Osteoblast (primary cell): ENCODE measurements at regions not wholly inside any gene's neighbourhood (a gene's known extent, or its start where the extent isn't known, plus 50 kb on each side); places are given as distances from the start of the nearest gene placed in this dataset.

Source experiments
- DNase-seq: peaks from one replicate; pipeline ENCODE4 v3.0.0; 2011; ENCODE audit warnings: low spot score, mixed read lengths; ENCODE audit not compliant: insufficient read length; ENCODE audit errors: missing footprints
- H2AFZ ChIP-seq: 2 replicates; pipeline ENCODE4 v1.6.0; 2011; ENCODE audit warnings: mild to moderate bottlenecking, low read length
- H3K27ac ChIP-seq: 2 replicates; pipeline ENCODE4 v1.5.1; 2011; ENCODE audit warnings: mild to moderate bottlenecking, low read depth, low read length, moderate library complexity
- H3K27me3 ChIP-seq: 2 replicates; pipeline ENCODE4 v1.6.0; 2012; ENCODE audit warnings: mild to moderate bottlenecking, control low read depth, inconsistent platforms, low read length, moderate library complexity; ENCODE audit not compliant: insufficient read depth
- H3K36me3 ChIP-seq: 2 replicates; pipeline ENCODE4 v1.5.1; 2011; ENCODE audit warnings: mild to moderate bottlenecking, low read length, control low read depth, moderate library complexity; ENCODE audit not compliant: insufficient read depth
- H3K4me1 ChIP-seq: 2 replicates; pipeline ENCODE4 v1.5.1; 2011; ENCODE audit warnings: mild to moderate bottlenecking, low read length, control low read depth, moderate library complexity; ENCODE audit not compliant: insufficient read depth
- H3K4me2 ChIP-seq: 2 replicates; pipeline ENCODE4 v1.6.0; 2011; ENCODE audit warnings: mild to moderate bottlenecking, low read length; ENCODE audit not compliant: insufficient read depth
- H3K4me3 ChIP-seq: fragments of 200-600 bp; sonication (generic); 3 replicates; pipeline ENCODE4 v1.5.1; 2012; ENCODE audit warnings: mild to moderate bottlenecking, low read length, inconsistent platforms; ENCODE audit not compliant: insufficient read depth
- H3K79me2 ChIP-seq: 2 replicates; pipeline ENCODE4 v1.6.0; 2012; ENCODE audit warnings: mild to moderate bottlenecking, low read length, control low read depth, inconsistent platforms; ENCODE audit not compliant: insufficient read depth
- H3K9me3 ChIP-seq: 2 replicates; pipeline ENCODE4 v1.5.1; 2011; ENCODE audit warnings: low read depth, low read length, control low read depth
- H4K20me1 ChIP-seq: 2 replicates; pipeline ENCODE4 v1.6.0; 2012; ENCODE audit warnings: mild to moderate bottlenecking, low read length, control low read depth; ENCODE audit not compliant: insufficient read depth
- TF ChIP-seq, protein P1 (sequence below): IDR thresholded peaks from 2 replicates; pipeline ENCODE4 v1.5.1; 2011; ENCODE audit warnings: mild to moderate bottlenecking, low read depth, low read length, moderate library complexity; ENCODE audit errors: extremely low read depth

- Histone ChIP-seq H3K4me2 (no peak overlapping the region), H3K9me3 (no peaks in the 10 kb centered on the region), H4K20me1 (no peaks in the 10 kb centered on the region), H3K36me3 (no peaks in the 10 kb centered on the region), H3K4me3 (no peak overlapping the region), H2AFZ (peak overlapping the region; percentile 68), H3K4me1 (peaks cover 16% of the 10 kb centered on the region), H3K79me2 (no peaks in the 10 kb centered on the region), H3K27me3 (no peaks in the 10 kb centered on the region), H3K27ac (no peak overlapping the region)
- TF ChIP-seq, protein P1, sequence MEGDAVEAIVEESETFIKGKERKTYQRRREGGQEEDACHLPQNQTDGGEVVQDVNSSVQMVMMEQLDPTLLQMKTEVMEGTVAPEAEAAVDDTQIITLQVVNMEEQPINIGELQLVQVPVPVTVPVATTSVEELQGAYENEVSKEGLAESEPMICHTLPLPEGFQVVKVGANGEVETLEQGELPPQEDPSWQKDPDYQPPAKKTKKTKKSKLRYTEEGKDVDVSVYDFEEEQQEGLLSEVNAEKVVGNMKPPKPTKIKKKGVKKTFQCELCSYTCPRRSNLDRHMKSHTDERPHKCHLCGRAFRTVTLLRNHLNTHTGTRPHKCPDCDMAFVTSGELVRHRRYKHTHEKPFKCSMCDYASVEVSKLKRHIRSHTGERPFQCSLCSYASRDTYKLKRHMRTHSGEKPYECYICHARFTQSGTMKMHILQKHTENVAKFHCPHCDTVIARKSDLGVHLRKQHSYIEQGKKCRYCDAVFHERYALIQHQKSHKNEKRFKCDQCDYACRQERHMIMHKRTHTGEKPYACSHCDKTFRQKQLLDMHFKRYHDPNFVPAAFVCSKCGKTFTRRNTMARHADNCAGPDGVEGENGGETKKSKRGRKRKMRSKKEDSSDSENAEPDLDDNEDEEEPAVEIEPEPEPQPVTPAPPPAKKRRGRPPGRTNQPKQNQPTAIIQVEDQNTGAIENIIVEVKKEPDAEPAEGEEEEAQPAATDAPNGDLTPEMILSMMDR: no peak
- no peak for DNase-seq
These were observed 328.6 kb downstream of the CDH2 start for GRCh38 chr18:27848336-27848735.

GRCh38 chr18:27847412-27847811, 329.5 kb downstream of the CDH2 start:
- no peaks in the 10 kb centered on the region for H3K9me3 ChIP-seq
- H3K4me1 ChIP-seq: peaks cover 26% of the 10 kb centered on the region
- TF ChIP-seq, protein P1: no peak
- no peaks in the 10 kb centered on the region for H3K36me3 ChIP-seq
- H4K20me1 ChIP-seq: no peaks in the 10 kb centered on the region
- H3K4me3 ChIP-seq: no peak overlapping the region
- no peaks in the 10 kb centered on the region for H3K27me3 ChIP-seq
- DNase-seq: no peak
- no peak overlapping the region for H2AFZ ChIP-seq
- no peaks in the 10 kb centered on the region for H3K79me2 ChIP-seq
- H3K27ac ChIP-seq: no peak overlapping the region
- H3K4me2 ChIP-seq: no peak overlapping the region

- peaks cover 26% of the 10 kb centered on the region for H3K4me1 ChIP-seq
- no peaks in the 10 kb centered on the region for H3K9me3 ChIP-seq
- H3K79me2 ChIP-seq: no peaks in the 10 kb centered on the region
- no peak overlapping the region for H2AFZ ChIP-seq
- no peaks in the 10 kb centered on the region for H3K36me3 ChIP-seq
- no peak overlapping the region for H3K27ac ChIP-seq
- no peak overlapping the region for H3K4me3 ChIP-seq
- H4K20me1 ChIP-seq: no peaks in the 10 kb centered on the region
- H3K27me3 ChIP-seq: no peaks in the 10 kb centered on the region
- DNase-seq: no peak
- no peak overlapping the region for H3K4me2 ChIP-seq
- TF ChIP-seq, protein P1: no peak
These were observed 331.0 kb downstream of the CDH2 start for GRCh38 chr18:27845897-27846296.

DNA sequence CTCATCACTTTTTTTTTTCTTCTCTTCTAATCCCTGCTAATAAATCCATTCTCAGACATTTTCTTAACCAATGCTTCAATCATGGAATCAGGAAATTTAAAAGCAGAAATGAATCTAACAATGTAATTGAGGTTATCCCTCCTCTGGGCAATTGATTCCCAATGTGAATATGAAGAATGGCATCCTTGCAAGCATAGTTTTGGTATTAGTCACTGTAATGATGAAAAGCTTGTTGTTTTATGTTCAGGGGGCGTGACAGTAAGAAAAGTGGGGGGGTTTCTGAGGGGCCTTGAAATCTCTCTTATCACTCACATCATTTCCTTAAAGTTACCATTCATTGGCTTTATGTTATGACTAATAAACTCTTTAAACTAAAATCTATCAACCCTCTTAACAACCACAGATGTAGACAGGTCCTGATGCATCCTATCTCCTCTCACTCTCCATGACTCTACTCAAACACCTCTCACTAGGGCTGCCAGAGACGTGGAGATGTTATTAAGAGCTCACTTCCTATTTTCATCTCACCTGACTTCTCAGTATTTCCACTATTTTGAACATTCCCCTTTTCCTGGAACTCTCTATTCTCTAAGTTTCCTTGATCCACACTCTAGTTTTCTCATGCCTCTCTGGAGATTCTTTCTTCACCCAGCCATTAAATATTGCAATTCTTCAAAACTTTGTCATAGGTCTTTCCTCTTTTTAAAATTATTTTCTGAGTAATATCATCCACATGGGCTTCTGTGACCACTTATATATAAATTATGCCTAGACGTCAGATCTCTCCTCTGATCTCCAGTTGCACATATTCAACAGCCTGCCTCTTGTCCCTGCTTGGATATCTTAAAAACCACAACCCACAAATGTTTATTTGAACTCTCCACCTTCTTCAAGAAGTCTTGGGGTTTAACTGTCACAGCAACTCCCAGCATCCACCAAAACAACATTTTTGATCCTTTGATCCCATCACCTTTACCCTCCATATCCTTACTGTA, 332.9 kb downstream of the CDH2 start:
- TF ChIP-seq, protein P1: no peak
- Histone ChIP-seq H3K27me3 (no peaks in the 10 kb centered on the region), H4K20me1 (no peaks in the 10 kb centered on the region), H3K79me2 (no peaks in the 10 kb centered on the region), H3K4me2 (peak overlapping the region; percentile 60), H3K27ac (peak overlapping the region; percentile 85), H3K4me1 (peaks cover 33% of the 10 kb centered on the region), H3K4me3 (no peak overlapping the region), H3K36me3 (no peaks in the 10 kb centered on the region), H3K9me3 (no peaks in the 10 kb centered on the region), H2AFZ (no peak overlapping the region)
- DNase-seq: no peak
